HS-5 (cell line): ENCODE measurements at regions not wholly inside any gene's neighbourhood (a gene's known extent, or its start where the extent isn't known, plus 50 kb on each side); places are given as distances from the start of the nearest gene placed in this dataset.
A peak's percentile ranks its signal among the peaks of the same experiment; 100 is the strongest.

Experiments
- DNase-seq: peaks from one replicate; pipeline ENCODE4 v3.0.0-alpha.2; 2012; ENCODE audit warnings: low read depth

DNA sequence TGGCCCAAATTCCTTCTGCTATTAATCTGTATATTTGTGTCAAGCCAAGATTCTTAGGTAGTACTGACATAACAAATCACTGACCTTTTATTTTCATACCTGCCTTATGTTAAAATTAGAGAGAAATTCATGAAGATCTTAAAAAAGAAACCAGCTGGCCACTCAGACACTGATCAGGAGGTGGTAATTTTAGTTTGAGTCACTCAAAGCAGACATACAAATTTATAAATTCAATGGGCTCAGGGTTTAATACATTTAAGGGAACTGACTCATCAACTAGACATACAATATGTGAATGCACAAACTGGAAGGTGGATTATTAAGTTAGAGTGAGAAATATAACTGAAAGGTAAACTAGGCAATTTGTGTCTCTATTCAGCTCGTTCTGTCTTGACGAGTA, 711.9 kb upstream of the EYS start:
- DNase-seq, result no peak

DNA sequence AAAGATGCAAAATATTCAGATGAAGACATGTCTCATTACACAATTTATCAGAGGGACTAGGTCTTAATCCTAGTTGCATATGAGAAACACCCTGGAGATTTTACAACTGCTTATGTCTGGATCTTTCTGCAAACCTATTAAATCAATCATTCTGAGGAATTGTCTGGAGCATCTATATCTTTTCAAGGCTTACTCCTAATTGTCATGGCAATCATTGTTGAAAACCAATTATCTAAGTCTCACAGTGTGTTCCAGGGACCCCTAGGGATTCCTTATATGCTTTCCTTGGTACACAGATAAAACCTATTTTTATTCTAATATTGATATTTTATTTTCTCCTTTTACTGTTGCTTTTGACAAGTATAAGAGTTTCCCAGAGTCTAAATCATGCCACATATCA, 696.9 kb upstream of the EYS start:
- DNase-seq, result no peak

DNA sequence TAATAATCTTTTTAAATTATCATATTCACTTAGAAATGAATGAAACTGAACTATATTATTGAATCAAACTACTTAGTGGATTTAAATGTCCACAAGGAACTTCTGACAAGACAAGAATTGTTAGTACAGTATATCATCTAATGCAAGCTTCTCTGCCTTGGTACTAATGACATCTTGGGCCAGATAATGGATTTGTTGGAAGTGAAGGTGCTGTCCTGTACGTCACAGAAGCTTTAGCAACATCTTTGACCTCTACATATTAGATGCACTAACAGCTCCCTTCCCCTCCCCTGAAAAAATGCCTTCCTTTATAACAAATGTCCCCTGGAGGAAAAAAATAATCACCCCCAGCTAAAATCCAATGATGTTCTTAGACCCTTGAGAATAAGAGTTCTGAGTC, 695.8 kb upstream of the EYS start:
- no peak for DNase-seq

DNA sequence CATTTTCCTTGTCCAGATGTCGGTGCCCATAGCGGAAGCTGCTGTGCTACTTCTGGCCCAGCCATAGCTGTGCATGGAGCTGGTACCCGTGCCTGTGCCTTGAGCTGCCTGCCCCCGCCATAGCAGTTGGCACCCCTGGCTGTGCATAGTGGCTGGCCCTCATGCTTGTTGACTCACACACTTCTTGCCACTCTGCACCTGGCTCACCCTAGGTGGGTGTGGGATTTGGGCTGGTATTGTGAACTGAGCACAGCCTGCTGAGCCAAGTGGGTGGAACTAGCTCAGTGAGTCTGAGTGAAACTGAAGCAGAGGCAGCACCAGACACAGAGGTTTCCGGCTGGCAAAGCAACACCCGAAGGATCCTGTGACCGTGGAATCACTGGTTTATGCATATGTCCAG, 689.5 kb upstream of the EYS start:
- no peak for DNase-seq

DNA sequence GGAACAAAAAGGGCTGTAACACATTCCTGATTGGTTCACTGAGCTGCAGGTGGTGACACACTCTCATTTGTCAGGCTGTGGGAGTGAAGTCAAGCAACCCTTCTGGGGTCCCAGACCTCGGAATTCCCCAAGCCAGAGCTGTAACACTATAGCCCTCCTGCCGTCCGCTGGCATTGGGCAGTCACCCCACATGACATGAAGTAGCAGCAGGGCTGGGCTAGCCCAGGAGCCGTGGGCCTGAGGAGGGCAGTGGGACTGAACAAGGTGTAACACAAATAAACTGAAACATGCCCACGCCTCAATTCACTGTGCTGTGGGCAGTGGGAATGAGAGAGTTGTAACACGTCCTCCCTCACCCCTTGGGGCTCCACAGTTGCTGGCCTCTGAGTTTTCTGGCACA, 689.1 kb upstream of the EYS start:
- no peak for DNase-seq

DNA sequence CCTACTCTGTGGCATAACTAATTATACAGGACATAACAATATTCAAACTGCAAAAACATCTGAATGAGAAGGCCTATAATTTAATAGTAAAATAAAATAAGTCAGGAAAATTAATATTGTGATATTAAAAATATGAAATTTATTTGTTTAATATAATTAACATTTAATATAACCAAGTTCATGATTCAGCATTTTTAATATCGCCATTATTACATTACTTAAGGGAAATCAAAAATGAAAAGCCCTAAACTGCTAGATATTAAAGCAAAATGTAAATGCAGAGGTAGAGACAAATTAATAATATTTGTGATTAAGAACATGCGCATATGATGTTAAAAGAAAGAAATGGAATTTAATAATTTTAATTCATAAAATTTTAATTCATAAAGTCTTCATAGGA, 683.4 kb upstream of the EYS start:
- no peak for DNase-seq

DNA sequence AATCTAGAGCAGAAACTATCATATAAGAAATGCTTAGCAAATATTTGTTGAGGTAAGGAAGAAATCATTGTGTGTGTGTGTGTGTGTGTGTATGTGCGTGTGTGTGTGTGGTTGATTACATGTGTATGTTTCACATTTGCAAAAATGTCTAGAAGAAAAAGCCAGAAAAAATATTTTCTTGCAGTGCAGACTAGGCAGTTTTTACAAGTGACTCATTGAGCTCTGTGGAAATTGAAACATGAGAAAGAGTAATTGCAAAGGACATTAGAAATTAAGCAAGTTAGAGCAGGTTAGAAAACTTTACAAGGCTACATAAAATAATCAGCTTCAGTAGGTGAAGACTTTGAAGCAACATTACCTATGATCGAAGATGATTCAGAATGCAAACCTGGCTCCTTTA, 669.0 kb upstream of the EYS start:
- DNase-seq, result no peak

DNA sequence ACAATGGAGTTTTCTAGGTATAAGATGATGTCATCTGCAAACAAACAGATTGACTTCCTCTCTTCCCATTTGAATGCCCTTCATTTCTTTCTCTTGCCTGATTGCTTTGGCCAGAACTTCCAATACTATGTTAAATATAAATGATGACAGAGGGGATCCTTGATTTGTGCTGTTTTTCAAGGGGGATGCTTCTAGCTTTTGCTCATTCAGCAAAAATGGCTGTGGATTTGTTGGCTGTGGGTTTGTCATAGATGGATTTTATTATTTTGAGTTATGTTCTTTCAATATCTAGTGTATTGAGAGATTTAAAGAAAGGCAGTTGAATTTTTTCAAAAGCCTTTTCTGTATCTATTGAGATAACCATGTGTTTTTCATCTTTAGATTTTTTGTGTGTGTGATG, 662.4 kb upstream of the EYS start:
- DNase-seq, result no peak

DNA sequence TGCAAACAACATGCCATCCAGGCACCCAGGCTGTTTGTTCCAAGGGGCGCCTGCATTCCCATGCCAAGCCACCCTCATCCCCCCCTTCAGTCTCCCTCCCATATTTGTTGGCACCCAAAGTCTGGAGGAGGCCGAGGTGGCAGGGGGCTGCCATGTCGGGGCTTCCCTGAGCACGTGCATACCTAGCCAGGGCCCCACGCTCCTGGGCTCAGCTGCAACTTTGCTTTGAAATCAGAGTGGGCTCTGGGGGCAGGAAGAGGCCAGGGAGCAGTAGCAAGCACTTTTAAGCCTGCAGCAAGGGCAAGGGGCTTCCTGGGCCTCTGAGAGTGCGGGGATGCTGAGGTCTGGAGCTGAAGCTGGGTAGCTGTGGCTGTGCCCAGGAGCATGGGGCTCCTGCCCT, 655.9 kb upstream of the EYS start:
- DNase-seq, result no peak

DNA sequence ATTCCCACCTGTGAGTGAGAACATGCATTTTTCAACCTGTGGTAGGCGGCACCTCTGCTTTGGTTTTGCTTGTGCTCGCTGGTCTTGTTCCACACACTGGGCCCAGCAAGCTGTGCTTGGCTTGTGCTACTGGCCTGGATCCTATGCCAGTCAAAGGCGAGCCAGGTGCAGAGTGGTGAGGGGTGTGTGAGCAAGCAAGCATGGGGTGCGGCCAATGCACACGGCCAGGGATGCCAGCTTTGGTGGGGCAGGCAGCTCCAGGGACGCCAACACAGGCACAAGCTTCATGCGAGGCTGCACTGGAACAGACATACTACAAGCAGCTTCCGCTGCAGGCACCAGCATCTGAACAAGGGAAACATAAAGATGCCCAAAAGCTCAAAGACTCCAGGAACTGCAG, 654.9 kb upstream of the EYS start:
- DNase-seq, result no peak

DNA sequence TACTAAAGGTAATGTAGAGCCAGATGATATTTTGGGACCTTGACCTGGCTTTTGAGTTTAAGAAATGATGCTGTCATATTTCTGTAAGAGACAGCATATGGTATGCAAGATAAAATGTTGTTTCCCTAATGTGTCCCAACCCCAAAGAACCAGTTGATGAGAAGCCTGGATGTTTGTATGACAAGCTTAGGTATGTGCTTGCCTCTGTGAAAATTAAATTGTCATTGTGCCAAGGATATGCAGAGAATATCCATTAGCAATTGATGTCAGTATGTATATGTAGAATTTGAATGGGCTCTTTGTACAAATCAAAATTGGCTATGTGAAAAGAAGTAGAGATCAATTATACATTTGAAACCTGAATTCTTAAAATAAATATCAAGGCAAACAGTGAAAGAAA, 650.8 kb upstream of the EYS start:
- no peak for DNase-seq

DNA sequence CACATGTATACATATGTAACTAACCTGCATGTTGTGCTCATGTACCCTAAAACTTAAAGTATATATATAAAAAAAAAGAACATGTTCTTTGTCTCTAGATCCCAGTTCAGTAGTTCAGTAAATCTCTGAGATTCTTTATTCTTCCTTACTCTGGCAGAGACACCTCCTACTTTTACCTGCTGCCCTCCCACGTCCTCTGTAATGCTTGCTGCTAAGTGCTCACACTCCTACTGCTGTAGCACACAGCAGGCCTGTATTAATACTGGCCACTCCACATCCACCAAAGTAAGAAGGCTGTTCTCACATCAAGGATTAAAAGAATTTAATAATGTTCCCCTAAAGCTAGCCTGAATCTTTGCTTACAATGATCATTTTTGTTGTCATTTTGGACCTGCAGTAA, 648.4 kb upstream of the EYS start:
- DNase-seq, result no peak

DNA sequence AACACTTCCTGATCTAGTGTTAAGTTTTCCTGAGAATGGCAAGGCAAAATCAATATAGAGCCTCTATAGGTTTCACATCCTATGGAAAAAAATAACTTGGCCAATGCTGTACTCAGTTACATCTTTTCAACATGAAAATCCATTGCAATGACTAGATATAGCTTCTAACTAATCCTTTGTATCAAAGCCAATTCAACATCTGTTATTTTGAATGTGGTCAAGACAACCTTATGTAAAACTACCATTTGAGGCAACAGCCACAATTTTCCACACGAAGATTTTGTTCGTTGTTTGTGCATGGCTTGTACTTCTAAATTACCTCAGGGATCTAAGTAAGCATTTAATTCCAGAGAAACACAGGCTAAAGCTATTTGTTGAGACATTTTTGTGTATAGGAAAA, 637.8 kb upstream of the EYS start:
- no peak for DNase-seq

DNA sequence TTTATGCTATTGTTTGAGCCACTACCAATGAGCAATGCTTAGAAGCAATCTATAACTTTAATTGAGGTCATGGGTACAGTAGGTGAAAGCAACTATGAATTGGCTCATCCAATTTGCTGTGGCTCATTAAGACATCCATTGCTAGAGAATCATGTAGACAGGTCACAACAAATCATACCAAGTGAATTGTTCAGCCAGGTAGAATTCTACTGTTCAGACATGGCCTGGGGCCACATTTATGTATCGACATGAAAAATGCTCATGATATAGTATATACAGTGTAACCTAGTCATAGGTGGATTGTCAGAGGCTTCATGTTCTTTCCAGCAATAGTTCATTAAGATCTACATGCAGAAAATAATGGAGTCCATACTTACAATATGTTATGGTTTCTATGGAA, 633.7 kb upstream of the EYS start:
- DNase-seq, result no peak

DNA sequence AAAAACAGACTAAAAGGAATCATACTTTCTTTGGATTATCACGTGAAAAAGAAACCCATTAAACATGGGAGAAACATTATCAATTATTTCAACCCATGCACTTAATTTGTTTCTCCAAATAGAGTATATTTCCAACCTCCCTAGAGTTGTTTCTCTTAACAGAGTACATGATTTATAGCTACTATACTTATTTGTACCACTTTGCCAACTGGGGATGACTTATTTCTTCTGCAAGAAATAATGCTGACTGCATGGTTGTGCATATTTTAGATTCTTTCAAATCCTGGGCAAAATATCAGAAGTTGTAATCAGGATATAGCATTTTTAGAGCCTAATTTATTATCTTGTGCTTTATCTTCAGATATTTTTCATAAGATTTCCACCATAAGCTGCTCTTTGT, 629.1 kb upstream of the EYS start:
- DNase-seq, result peak; percentile 4

DNA sequence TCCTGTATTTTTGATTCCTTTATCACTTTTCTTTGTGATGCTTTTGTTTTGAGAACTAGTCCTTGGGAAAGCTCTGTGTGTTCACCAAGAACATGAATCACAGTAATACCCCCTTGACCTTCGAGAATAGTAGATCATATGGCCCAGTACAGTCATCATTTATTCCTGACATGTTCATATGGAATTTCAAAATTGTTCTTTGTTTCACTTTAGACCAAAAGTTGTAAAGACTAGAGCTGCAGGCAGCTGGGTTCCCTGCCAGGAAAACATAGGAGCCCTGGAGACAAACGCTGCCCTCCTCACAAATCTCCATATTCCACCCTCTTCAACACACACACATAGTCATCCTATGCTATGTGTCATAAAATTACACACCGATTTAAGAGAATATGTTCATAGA, 621.2 kb upstream of the EYS start:
- peak; percentile 56 for DNase-seq

DNA sequence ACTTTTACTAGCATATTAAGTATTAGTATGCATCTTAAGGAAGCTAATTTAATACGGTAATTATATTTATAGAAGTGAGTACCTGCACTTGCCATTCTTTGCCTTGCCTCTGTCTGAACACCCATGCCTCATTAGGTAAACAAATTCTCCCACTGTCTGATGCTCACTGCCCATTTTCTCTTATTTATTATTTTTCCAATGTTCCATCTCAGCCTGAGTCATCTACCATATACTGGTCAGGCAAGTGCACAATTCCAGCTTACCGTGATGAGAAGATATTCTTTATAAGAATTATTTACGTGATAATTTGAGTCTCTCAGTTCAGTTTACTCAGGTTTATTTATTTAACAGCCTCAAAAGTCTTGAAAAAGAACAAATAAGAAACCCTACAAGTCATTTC, 619.2 kb upstream of the EYS start:
- no peak for DNase-seq

DNA sequence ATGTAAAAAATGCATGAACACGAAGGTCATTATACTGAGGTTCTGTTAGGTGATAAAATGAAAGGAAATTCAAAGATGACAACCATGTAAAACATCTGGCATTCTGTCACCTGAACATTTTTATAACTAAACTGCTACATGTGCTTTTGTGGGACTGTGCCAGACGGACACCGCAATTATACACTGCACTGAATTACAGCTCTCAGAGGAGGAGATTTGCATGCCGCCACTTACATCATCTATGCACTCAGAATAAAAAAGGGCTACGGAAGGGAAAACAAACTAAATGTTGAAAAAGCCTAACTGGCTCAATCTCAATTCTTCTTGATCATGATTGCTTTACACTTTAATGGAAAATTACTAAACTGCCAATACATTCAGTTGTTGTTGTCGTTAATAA, 614.0 kb upstream of the EYS start:
- no peak for DNase-seq

DNA sequence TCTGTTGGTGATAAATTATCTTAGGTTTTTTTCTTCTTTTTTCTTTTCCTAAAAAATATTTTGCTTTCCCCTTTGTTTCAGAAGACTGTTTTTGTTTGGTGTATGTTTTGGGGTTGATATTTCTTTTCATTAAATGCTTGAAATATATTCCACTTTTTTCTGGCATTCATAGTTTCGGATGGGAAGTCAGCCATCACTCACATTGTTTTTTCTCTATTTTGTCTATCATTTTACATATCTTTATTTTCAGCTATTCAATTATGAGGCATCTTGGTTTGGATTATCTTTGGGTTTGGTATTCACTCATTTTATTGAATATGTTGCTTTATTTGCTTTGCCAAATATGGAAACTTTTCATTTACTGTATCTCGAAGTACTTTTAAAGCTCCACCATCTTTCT, 600.5 kb upstream of the EYS start:
- no peak for DNase-seq

DNA sequence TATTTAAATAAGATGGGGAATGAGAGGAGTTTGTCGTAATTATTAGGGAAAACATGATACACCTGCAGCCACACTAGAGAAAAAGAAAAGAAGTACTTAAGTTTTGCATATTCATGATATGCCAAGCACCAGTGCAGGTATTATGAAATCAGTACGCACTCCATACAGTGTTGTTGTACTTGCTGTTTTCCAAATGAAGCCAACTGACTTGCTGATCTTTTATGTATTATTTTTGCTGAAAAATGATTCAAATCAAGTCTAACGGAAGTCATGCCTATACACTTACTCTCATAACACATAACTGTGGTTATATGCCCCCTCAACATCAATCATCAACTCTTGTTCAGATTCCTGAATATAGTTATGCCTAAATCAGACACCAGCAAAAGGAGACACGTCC, 584.9 kb upstream of the EYS start:
- DNase-seq, result peak; percentile 3

DNA sequence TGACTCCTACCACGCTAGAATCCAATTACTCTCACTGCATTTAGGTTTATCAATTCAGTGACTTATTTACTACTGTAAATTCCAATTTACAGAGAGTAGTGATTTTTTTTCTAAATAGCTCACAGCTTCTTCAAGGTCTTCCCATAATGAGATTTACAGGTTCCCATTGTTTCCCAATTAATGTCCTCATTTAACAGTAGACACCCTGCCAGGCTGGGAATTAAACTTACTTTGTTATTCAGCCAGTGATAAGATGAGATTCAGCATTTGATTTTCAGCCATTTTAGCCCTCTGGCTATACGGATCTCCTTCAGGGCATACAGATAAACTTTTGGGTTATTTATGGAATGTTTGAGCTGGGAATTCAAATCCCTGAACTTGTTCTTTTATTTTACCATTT, 582.9 kb upstream of the EYS start:
- no peak for DNase-seq

DNA sequence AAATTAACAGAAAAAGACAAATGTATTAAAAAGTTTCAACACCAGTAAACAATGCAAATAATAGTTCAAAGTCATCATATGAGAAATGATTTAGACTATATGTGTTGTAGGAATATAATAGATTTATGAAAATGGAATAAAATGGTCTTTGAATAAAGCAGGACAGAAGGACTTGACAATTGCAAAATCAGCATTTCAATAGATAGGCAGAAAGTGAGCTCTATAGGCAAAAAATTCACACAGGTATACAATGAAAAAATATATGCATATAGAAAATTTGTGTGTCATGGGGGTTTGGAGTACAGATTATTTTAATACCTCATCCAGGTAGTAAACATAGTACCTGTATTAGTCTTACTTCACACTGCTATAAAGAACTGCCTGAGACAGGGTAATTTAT, 571.1 kb upstream of the EYS start:
- DNase-seq, result no peak

DNA sequence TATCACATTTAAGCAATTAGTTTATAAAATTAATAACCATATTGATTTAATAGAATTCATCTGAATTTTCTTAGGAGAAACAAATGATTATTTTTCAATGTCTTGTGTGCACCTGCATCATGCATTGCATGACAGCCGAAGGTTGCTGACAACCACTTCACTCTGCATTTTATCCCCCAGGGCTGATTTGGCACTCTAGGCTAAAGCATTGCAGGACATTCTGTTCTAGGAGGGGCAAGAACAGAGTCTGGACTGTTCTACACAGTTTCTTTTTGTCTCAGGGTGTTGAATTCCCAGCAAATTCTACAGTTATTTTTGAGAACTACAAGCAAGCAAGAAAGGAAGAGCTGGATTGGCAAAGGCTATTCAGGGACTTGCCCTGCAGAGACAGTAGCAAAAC, 570.4 kb upstream of the EYS start:
- no peak for DNase-seq

DNA sequence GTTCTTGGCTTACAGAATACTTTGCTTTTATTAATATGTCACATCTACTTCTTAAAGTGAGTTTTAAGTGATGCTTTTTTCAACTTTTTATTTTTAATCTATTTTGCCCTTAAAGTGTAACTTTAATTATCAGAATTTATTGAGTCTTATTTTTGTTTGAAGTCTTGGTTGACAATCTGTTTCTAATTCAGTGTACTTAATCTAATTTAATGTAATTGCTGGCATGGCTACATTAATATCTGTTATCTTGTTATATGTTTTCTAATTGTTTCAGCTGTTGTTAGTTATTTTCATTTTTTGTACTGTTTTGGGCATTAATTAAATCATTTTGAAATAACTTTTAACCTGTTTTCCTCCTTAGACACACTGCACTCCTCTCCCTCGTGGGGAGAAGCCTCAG, 558.7 kb upstream of the EYS start:
- no peak for DNase-seq

DNA sequence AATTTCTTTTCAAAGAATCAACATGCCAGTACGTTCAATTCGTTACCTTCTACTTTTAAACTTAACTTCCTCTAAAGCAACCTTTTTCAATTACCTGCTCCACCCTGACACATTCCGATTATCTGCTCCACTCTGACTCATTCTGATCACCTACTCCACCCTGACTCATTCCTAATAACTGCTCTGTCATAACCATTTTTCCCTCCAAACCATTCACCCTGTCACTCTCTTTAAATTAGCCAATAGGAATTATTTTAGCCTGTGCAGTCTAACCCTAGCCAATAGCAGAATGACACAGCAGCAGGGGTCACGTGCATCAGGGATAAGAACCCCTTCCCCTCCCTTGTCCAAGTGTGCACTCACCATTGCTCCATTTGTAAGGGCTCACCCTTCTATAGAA, 557.4 kb upstream of the EYS start:
- no peak for DNase-seq
